ENCODE measurements at regions not wholly inside any gene's neighbourhood (a gene's known extent, or its start where the extent isn't known, plus 50 kb on each side); places are given as distances from the start of the nearest gene placed in this dataset.

DNA sequence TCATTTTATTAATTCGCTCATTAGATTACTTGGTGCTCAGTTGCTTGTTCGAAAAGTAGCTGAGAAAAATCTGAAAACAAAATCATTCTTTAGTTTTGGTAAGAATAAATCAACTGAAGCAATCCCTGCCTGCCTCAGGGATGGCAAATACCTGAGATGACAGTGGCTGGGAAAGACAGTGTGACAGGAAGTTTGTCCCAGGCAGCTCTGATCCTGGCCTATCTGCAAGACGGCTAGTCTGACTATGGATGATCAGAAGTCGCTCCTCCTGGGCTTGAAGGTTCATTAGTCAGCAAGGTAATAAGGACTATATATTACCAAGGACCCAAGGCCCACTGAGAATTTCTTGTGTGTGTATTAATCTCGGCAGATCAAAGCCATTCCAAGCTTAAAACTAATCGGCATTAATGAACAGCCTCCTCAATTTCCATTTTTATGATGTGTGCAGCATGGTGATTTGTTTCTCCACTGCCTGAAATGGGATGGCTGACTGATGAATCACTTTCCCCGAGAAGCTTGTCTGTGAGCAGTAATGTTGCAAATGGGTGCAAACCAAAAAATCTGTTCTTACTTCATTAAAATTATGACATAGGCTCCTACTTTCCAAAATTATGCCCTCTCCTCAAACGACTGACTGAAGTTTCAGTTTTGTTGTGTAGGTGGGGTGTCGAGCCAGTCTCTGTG, 199.9 kb downstream of the ACTR3 start:
- FAIRE-seq = no peak
- intact Hi-C loops (cut with micrococcal nuclease; ENCODE audit: unreplicated experiment) = no loop called here
- Histone ChIP-seq H4K20me1 (ENCODE audit: control insufficient read depth, insufficient read depth) (no peaks in the 10 kb centered on the region), H3K79me2 (ENCODE audit: control insufficient read depth, insufficient read depth, low read length) (no peaks in the 10 kb centered on the region), H3K4me1 (ENCODE audit: control insufficient read depth, insufficient read depth, low read length) (no peaks in the 10 kb centered on the region), H3K36me3 (ENCODE audit: control insufficient read depth in 2 of 2, insufficient read depth in 2 of 2, low read length in 1 of 2) (no peaks in the 10 kb centered on the region), H2AFZ (ENCODE audit: control insufficient read depth, low read depth, low read length) (no peak overlapping the region), H3K27ac (ENCODE audit: control insufficient read depth, insufficient read depth) (no peak overlapping the region), H3K9me3 (replicated peaks; ENCODE audit: control insufficient read depth, insufficient read depth, low read length) (no peaks in the 10 kb centered on the region), H3K4me2 (ENCODE audit: control insufficient read depth, insufficient read depth) (no peak overlapping the region), H3K9ac (ENCODE audit: control insufficient read depth, insufficient read depth, low read length) (no peak overlapping the region), H3K27me3 (replicated peaks in 1 of 2; ENCODE audit: control insufficient read depth in 2 of 2, insufficient read depth in 2 of 2, low read length in 1 of 2) (no peaks in the 10 kb centered on the region), H3K4me3 (no peak overlapping the region)
- ChIA-PET POLR2A (no interaction called here), SMC1A (ENCODE audit: uncharacterized antibody, unreplicated experiment) (interaction anchor here (1.0 kb wide), 1 partner anchor 462 kb away, joined by 4 read pairs; no protein-coding TSS in a partner anchor), CTCF (no interaction called here), RAD21 (ENCODE audit: unreplicated experiment) (no interaction called here)
- ATAC-seq = no peak
- no peak for TF ChIP-seq KDM1A (IDR thresholded peaks at IDR 0.05; ENCODE audit: borderline replicate concordance)
- TF ChIP-seq FOXM1 (IDR thresholded peaks at IDR 0.05; ENCODE audit: low read depth, low read length) = no peak
- DNase-seq (ENCODE audit: low read depth, low spot score) = no peak
- BruUV-seq (replicated peaks) = no TSS peak
- 23% methylated on average over 9 of the region's 9 CpGs for WGBS (ENCODE audit: insufficient coverage, insufficient replicate concordance, low lambda C conversion rate, missing lambda C conversion rate)
- in situ Hi-C loops (cut with MboI) = no loop called here

DNA sequence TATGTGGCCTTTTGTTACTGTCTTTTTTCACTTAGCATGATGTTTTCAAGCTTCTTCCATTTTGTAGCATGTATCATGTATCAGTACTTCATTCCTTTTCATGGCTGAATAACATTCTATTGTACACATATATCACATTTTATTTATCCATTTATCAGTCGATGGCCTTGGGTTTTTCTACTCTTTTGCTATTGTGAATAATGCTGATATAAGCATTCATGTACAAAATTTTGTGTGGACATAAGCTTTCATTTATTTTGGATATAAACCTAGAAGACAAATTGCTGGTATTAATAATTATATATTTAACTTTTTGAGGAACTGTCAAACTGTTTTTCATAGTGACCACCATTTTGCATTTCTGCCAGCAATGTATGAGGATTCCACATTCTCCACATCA, 201.1 kb downstream of the ACTR3 start:
- Histone ChIP-seq H3K36me3 (ENCODE audit: control insufficient read depth in 2 of 2, insufficient read depth in 2 of 2, low read length in 1 of 2) (no peaks in the 10 kb centered on the region), H3K9me3 (replicated peaks; ENCODE audit: control insufficient read depth, insufficient read depth, low read length) (no peaks in the 10 kb centered on the region; the same call in 2 of the 3 replicates), H3K9ac (ENCODE audit: control insufficient read depth, insufficient read depth, low read length) (no peak overlapping the region), H2AFZ (ENCODE audit: control insufficient read depth, low read depth, low read length) (no peak overlapping the region), H4K20me1 (ENCODE audit: control insufficient read depth, insufficient read depth) (no peaks in the 10 kb centered on the region), H3K27me3 (replicated peaks in 1 of 2; ENCODE audit: control insufficient read depth in 2 of 2, insufficient read depth in 2 of 2, low read length in 1 of 2) (no peaks in the 10 kb centered on the region), H3K4me2 (ENCODE audit: control insufficient read depth, insufficient read depth) (no peak overlapping the region), H3K4me3 (no peak overlapping the region), H3K4me1 (ENCODE audit: control insufficient read depth, insufficient read depth, low read length) (no peaks in the 10 kb centered on the region), H3K79me2 (ENCODE audit: control insufficient read depth, insufficient read depth, low read length) (no peaks in the 10 kb centered on the region), H3K27ac (ENCODE audit: control insufficient read depth, insufficient read depth) (no peak overlapping the region)
- no peak for DNase-seq (ENCODE audit: low read depth, low spot score)
- in situ Hi-C loops (cut with MboI) = no loop called here
- no peak for ATAC-seq
- intact Hi-C loops (cut with micrococcal nuclease; ENCODE audit: unreplicated experiment) = no loop called here
- no peak for TF ChIP-seq CHD1 (IDR thresholded peaks at IDR 0.05; ENCODE audit: low read depth, low read length)
- TF ChIP-seq, protein P1, sequence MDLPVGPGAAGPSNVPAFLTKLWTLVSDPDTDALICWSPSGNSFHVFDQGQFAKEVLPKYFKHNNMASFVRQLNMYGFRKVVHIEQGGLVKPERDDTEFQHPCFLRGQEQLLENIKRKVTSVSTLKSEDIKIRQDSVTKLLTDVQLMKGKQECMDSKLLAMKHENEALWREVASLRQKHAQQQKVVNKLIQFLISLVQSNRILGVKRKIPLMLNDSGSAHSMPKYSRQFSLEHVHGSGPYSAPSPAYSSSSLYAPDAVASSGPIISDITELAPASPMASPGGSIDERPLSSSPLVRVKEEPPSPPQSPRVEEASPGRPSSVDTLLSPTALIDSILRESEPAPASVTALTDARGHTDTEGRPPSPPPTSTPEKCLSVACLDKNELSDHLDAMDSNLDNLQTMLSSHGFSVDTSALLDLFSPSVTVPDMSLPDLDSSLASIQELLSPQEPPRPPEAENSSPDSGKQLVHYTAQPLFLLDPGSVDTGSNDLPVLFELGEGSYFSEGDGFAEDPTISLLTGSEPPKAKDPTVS (IDR thresholded peaks at IDR 0.05; ENCODE audit: low read depth, low read length) = no peak
- TF ChIP-seq CHD2 (IDR thresholded peaks at IDR 0.05; ENCODE audit: borderline replicate concordance, low read depth, low read length) = no peak
- no peak for TF ChIP-seq CREB1 (IDR thresholded peaks at IDR 0.05; ENCODE audit: low read depth)
- no peak for TF ChIP-seq ESRRA (IDR thresholded peaks at IDR 0.05; ENCODE audit: low read length)
- no peak for TF ChIP-seq HDGF (IDR thresholded peaks at IDR 0.05)
- no peak for TF ChIP-seq ZBED1 (IDR thresholded peaks at IDR 0.05; ENCODE audit: borderline replicate concordance)
- no peak for TF ChIP-seq EED (IDR thresholded peaks at IDR 0.05; ENCODE audit: low read depth)
- no peak for TF ChIP-seq ZSCAN29 (IDR thresholded peaks at IDR 0.05)
- TF ChIP-seq BRCA1 (IDR thresholded peaks at IDR 0.05; ENCODE audit: low read depth, low read length) = no peak
- TF ChIP-seq NR2C2 (IDR thresholded peaks at IDR 0.05; ENCODE audit: borderline replicate concordance, control insufficient read depth, insufficient read length, low read depth) = no peak
- TF ChIP-seq MEF2A (IDR thresholded peaks at IDR 0.05; ENCODE audit: insufficient read depth, low read depth, low read length) = no peak
- no peak for TF ChIP-seq EP300 (IDR thresholded peaks at IDR 0.05; ENCODE audit: borderline replicate concordance in 1 of 2, control insufficient read depth in 1 of 2, low read depth in 2 of 2, low read length in 2 of 2)
- TF ChIP-seq GABPA (IDR thresholded peaks at IDR 0.05; ENCODE audit: low read depth) = no peak
- TF ChIP-seq ASH2L (IDR thresholded peaks at IDR 0.05; ENCODE audit: borderline replicate concordance, low read depth) = no peak
- CTCF ChIA-PET = no interaction called here
- SMC1A ChIA-PET (ENCODE audit: uncharacterized antibody, unreplicated experiment) = no interaction called here
- BruUV-seq (replicated peaks) = no TSS peak
- FAIRE-seq = no peak
- RAD21 ChIA-PET (ENCODE audit: unreplicated experiment) = no interaction called here
- POLR2A ChIA-PET = no interaction called here
- WGBS (ENCODE audit: insufficient coverage, insufficient replicate concordance, low lambda C conversion rate, missing lambda C conversion rate) = 38% methylated on average over 1 of the region's 1 CpG
